K562 (cell line): ENCODE measurements at regions not wholly inside any gene's neighbourhood (a gene's known extent, or its start where the extent isn't known, plus 50 kb on each side); places are given as distances from the start of the nearest gene placed in this dataset.

Experiments used
- EGR1 ChIP-seq: fragments of 450-650 bp; conservative IDR thresholded peaks from 2 replicates; pipeline ENCODE4 v1.6.1; 2017; ENCODE audit warnings: mild to moderate bottlenecking
- ERF ChIP-seq: fragments of 450-650 bp; formaldehyde crosslinking; IDR thresholded peaks from 2 replicates; pipeline ENCODE4 v1.4.0; 2020; ENCODE audit warnings: mild to moderate bottlenecking, mixed read lengths
- FOXM1 ChIP-seq, 2 experiments: fragments of 450-650 bp in 1 of 2; sonication (generic) in 1 of 2; formaldehyde crosslinking in 1 of 2; IDR thresholded peaks; 2 replicates each; pipeline versions ENCODE4 v1.6.1 to v1.9.0; 2017 to 2022; ENCODE audit warnings: low read depth in 2 of 2, mild to moderate bottlenecking in 2 of 2, missing genetic modification reagents in 1 of 2, moderate library complexity in 1 of 2
- GTF2A2 ChIP-seq: IDR thresholded peaks from 2 replicates; pipeline ENCODE4 v1.6.1; 2016; ENCODE audit warnings: mild to moderate bottlenecking, missing genetic modification characterization, missing compliant biosample characterization
- MAX ChIP-seq: sonication (generic); formaldehyde crosslinking; IDR thresholded peaks from 2 replicates; pipeline ENCODE4 v1.9.0; 2022; ENCODE audit warnings: mild to moderate bottlenecking, missing genetic modification reagents
- NFIC ChIP-seq: fragments of 450-650 bp; IDR thresholded peaks from 2 replicates; pipeline ENCODE4 v1.6.1; 2017; ENCODE audit warnings: mild to moderate bottlenecking, inconsistent platforms
- OTX1 ChIP-seq: fragments of 450-650 bp; formaldehyde crosslinking; IDR thresholded peaks from 2 replicates; pipeline ENCODE4 v1.4.0; 2022; ENCODE audit warnings: mild to moderate bottlenecking
- PRDM10 ChIP-seq: fragments of 450-650 bp; IDR thresholded peaks from 2 replicates; pipeline ENCODE4 v1.6.1; 2018; ENCODE audit not compliant: partially characterized antibody
- SMC3 ChIP-seq: conservative IDR thresholded peaks from 2 replicates; pipeline ENCODE4 v1.6.1; 2011; ENCODE audit warnings: low read depth, low read length, improper control_type of control experiment; ENCODE audit not compliant: insufficient read depth
- STAT5B ChIP-seq: fragments of 250-450 bp; sonication (Bioruptor Pico); IDR thresholded peaks from 2 replicates; pipeline ENCODE4 v1.8.0; 2021; ENCODE audit warnings: mild to moderate bottlenecking, inconsistent platforms
- TCF15 ChIP-seq: fragments of 250-450 bp; sonication (Bioruptor Pico); IDR thresholded peaks from 2 replicates; pipeline ENCODE4 v1.8.0; 2022; ENCODE audit warnings: moderate library complexity, mild to moderate bottlenecking, inconsistent platforms
- TCFL5 ChIP-seq: fragments of 250-450 bp; sonication (Bioruptor Pico); conservative IDR thresholded peaks from 2 replicates; pipeline ENCODE4 v1.6.1; 2021; ENCODE audit warnings: mild to moderate bottlenecking, moderate library complexity, matching md5 sums
- ZBTB12 ChIP-seq: fragments of 250-450 bp; sonication (Bioruptor Pico); IDR thresholded peaks from 2 replicates; pipeline ENCODE4 v1.4.0; 2020
- ZBTB43 ChIP-seq: sonication (generic); formaldehyde crosslinking; IDR thresholded peaks from 2 replicates; pipeline ENCODE4 v1.8.0; 2023; ENCODE audit warnings: mild to moderate bottlenecking, missing genetic modification reagents
- ZNF197 ChIP-seq: fragments of 200-800 bp; sonication (Bioruptor generic); IDR thresholded peaks from 2 replicates; pipeline ENCODE4 v1.6.1; 2016; ENCODE audit warnings: low read depth, missing genetic modification characterization, missing compliant biosample characterization
- TF ChIP-seq, protein P1 (sequence below): fragments of 200-400 bp; formaldehyde crosslinking; IDR thresholded peaks from 2 replicates; pipeline ENCODE4 v1.6.1; 2017; ENCODE audit warnings: mild to moderate bottlenecking, low read depth, low read length, moderate library complexity
- TF ChIP-seq, protein P2 (sequence below): fragments of 250-450 bp; sonication (Bioruptor Pico); IDR thresholded peaks from 2 replicates; pipeline ENCODE4 v1.4.0; 2020; ENCODE audit warnings: mild to moderate bottlenecking

DNA sequence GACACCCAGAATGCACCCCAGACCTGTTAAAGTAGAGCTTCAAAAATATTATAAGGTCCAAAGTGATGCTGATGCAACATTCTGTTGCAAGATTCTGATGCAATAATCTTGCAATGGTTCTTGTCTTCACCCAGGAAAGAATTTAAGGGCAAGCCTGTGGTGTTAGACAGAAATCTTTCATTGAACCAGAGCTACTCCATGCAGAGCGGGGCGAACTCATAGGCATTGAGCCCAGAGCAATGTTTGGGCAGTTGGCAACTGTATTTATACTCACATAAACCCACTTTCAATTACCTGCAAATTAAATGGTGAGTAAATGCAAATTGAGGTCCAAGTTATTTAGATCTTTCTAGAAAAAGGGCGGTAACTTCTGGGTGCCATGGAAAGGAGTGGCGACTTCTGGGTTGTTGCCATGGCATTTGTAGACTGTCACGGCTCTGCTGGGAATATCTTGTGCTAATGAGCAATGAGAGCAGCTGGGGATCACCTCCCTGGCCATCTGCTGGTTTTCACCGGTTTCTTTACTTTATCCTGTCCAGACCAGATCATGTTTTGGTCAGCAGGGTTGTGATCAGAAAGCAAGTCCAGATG lies 163.4 kb downstream of the ICE1 start (continued):
- TF ChIP-seq ZBTB12 (peak; percentile 95), ZNF197 (CRISPR knock-in tag) (peak; percentile 100), MAX (CRISPR knock-in tag) (no peak), OTX1 (CRISPR knock-in tag) (peak; percentile 100), TCFL5 (CRISPR knock-in tag) (peak; percentile 100), FOXM1 (IDR thresholded peaks at IDR 0.05; ENCODE audit: low read depth) (no peak), FOXM1 (CRISPR knock-in tag; IDR thresholded peaks at IDR 0.05; ENCODE audit: low read depth) (no peak), TCF15 (peak; percentile 99), GTF2A2 (peak; percentile 100), ZBTB43 (CRISPR knock-in tag) (no peak), ERF (CRISPR knock-in tag) (peak; percentile 99), STAT5B (CRISPR knock-in tag) (peak; percentile 95), SMC3 (no peak), NFIC (no peak), PRDM10 (no peak), EGR1 (no peak)
- TF ChIP-seq, protein P1, sequence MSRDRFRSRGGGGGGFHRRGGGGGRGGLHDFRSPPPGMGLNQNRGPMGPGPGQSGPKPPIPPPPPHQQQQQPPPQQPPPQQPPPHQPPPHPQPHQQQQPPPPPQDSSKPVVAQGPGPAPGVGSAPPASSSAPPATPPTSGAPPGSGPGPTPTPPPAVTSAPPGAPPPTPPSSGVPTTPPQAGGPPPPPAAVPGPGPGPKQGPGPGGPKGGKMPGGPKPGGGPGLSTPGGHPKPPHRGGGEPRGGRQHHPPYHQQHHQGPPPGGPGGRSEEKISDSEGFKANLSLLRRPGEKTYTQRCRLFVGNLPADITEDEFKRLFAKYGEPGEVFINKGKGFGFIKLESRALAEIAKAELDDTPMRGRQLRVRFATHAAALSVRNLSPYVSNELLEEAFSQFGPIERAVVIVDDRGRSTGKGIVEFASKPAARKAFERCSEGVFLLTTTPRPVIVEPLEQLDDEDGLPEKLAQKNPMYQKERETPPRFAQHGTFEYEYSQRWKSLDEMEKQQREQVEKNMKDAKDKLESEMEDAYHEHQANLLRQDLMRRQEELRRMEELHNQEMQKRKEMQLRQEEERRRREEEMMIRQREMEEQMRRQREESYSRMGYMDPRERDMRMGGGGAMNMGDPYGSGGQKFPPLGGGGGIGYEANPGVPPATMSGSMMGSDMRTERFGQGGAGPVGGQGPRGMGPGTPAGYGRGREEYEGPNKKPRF: no peak
- TF ChIP-seq, protein P2, sequence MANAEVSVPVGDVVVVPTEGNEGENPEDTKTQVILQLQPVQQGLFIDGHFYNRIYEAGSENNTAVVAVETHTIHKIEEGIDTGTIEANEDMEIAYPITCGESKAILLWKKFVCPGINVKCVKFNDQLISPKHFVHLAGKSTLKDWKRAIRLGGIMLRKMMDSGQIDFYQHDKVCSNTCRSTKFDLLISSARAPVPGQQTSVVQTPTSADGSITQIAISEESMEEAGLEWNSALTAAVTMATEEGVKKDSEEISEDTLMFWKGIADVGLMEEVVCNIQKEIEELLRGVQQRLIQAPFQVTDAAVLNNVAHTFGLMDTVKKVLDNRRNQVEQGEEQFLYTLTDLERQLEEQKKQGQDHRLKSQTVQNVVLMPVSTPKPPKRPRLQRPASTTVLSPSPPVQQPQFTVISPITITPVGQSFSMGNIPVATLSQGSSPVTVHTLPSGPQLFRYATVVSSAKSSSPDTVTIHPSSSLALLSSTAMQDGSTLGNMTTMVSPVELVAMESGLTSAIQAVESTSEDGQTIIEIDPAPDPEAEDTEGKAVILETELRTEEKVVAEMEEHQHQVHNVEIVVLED: peak; percentile 97
